ENCODE measurements at regions not wholly inside any gene's neighbourhood (a gene's known extent, or its start where the extent isn't known, plus 50 kb on each side); places are given as distances from the start of the nearest gene placed in this dataset.

DNA sequence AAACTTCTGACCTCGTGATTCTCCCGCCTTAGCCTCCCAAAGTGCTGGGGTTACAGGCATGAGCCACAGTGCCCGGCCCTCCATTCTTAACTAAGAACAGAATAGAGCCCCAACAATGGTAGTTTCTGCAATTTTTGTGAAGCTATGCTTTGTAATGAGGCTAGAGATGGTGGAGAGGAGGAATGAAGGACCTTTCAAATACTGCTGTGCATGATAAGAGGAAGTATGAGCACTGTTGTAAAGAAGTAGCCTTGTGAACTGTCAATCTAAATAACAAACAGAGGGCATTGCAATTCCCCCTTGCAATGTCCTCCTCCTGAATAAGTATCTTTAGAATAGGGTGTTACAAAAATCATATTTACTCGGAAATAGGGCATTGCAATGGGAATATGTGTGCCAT is 70.2 kb downstream of the EVX1 start:
- TF ChIP-seq, protein P1, sequence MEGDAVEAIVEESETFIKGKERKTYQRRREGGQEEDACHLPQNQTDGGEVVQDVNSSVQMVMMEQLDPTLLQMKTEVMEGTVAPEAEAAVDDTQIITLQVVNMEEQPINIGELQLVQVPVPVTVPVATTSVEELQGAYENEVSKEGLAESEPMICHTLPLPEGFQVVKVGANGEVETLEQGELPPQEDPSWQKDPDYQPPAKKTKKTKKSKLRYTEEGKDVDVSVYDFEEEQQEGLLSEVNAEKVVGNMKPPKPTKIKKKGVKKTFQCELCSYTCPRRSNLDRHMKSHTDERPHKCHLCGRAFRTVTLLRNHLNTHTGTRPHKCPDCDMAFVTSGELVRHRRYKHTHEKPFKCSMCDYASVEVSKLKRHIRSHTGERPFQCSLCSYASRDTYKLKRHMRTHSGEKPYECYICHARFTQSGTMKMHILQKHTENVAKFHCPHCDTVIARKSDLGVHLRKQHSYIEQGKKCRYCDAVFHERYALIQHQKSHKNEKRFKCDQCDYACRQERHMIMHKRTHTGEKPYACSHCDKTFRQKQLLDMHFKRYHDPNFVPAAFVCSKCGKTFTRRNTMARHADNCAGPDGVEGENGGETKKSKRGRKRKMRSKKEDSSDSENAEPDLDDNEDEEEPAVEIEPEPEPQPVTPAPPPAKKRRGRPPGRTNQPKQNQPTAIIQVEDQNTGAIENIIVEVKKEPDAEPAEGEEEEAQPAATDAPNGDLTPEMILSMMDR (IDR thresholded peaks at IDR 0.05): no peak
- TF ChIP-seq POLR2A (IDR thresholded peaks at IDR 0.05): no peak
- TF ChIP-seq EP300 (IDR thresholded peaks at IDR 0.05): no peak
- no peak overlapping the region for H3K4me3 ChIP-seq
- 85 to 87% methylated on average over 4 of the region's 4 CpGs for WGBS, 2 donors
- no peaks in the 10 kb centered on the region for H3K27me3 ChIP-seq
- H3K4me1 ChIP-seq: peaks cover 0 to 8% (median 0%) of the 10 kb centered on the region in 4 donors
- no peak for DNase-seq (ENCODE audit: low spot score in 2 of 2)
- peaks cover 0 to under 1% (median 0%) of the 10 kb centered on the region in 4 donors for H3K9me3 ChIP-seq
- no peaks in the 10 kb centered on the region for H3K36me3 ChIP-seq
- H3K27ac ChIP-seq: no peak overlapping the region

DNA sequence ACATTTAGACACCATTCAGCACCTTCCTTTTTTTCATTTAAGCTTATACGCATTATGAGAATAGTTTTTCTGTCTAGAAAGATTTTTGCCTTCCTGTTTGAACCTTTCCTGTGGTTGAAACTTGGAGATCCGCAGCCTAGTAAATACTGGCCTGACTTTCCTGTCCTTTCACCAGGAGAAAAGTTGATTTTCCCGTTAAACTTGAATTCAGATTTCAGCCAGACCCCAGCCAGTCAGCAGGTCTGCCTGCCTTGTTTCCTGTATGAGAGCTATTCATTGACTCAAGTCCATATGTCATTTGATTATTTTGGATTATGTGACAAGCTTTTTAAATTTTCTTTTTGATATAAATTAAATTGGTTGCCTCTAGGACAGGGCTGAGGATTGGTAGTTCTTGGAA is 71.5 kb downstream of the EVX1 start:
- Histone ChIP-seq H3K27ac (no peak overlapping the region), H3K36me3 (no peaks in the 10 kb centered on the region), H3K4me1 (peaks cover 0 to 8% (median 0%) of the 10 kb centered on the region in 4 donors), H3K9me3 (peaks cover 0 to 13% (median 0%) of the 10 kb centered on the region in 4 donors), H3K4me3 (no peak overlapping the region), H3K27me3 (no peaks in the 10 kb centered on the region)
- 52 to 62% methylated on average over 3 of the region's 3 CpGs for WGBS, 2 donors
- TF ChIP-seq, protein P1 (IDR thresholded peaks at IDR 0.05): no peak
- TF ChIP-seq EP300 (IDR thresholded peaks at IDR 0.05) (no peak), POLR2A (IDR thresholded peaks at IDR 0.05) (no peak)
- DNase-seq (ENCODE audit: low spot score in 2 of 2): no peak

DNA sequence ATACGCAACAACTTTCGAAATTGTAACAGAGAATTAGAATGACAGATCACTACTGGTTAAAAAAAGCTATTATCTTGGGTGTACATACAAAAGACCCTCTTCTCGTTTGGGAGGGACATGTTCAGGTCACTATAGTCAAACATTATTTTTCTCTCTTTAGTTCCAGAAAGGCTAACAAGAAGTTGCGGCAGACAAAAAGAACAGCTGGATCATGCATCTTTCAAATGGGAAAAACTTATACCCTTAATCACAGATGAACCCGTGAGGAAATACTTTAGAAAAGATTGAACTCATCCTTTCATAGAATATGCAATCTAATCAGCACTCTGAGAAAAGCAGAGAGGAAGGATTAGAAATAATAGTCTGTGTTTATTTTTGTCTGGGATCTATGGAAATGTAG is 72.5 kb downstream of the EVX1 start:
- H3K4me1 ChIP-seq: peaks cover 0 to 8% (median 0%) of the 10 kb centered on the region in 4 donors
- H3K9me3 ChIP-seq: peaks cover 0 to 18% (median 0%) of the 10 kb centered on the region in 4 donors
- TF ChIP-seq POLR2A (IDR thresholded peaks at IDR 0.05): no peak
- TF ChIP-seq, protein P1 (IDR thresholded peaks at IDR 0.05): no peak
- no peak for TF ChIP-seq EP300 (IDR thresholded peaks at IDR 0.05)
- H3K36me3 ChIP-seq: no peaks in the 10 kb centered on the region
- WGBS, 2 donors: 72 to 75% methylated on average over 5 of the region's 5 CpGs
- H3K27ac ChIP-seq: no peak overlapping the region
- no peaks in the 10 kb centered on the region for H3K27me3 ChIP-seq
- H3K4me3 ChIP-seq: no peak overlapping the region
- no peak for DNase-seq (ENCODE audit: low spot score in 2 of 2)

DNA sequence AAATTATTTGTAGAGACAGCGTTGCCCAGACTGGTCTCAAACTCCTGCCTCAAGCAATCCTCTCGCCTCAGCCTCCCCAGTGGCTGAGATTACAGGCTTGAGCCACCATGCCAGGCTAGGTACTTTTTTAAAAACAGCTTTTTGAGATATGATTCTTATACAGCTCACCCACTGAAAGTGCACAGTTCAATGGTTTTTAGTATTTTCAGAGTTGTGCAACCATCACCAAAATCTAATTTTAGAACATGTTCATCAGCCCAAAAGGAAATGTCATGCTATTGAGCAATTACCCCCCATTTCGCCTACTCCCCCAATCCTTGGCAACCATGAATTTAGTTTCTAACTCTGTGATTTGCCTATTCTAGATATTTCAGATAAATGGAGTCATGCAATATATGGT is 73.7 kb downstream of the EVX1 start:
- Histone ChIP-seq H3K27me3 (no peaks in the 10 kb centered on the region), H3K4me3 (no peak overlapping the region), H3K4me1 (peaks cover 0 to 8% (median 0%) of the 10 kb centered on the region in 4 donors), H3K27ac (no peak overlapping the region), H3K36me3 (no peaks in the 10 kb centered on the region), H3K9me3 (peaks cover 0 to 18% (median 0%) of the 10 kb centered on the region in 4 donors)
- TF ChIP-seq EP300 (IDR thresholded peaks at IDR 0.05): peak in 1 of 2 donors; percentile 50
- no peak for TF ChIP-seq POLR2A (IDR thresholded peaks at IDR 0.05)
- TF ChIP-seq, protein P1 (IDR thresholded peaks at IDR 0.05): no peak
- no peak for DNase-seq (ENCODE audit: low spot score in 2 of 2)
- 68 to 71% methylated on average over 3 of the region's 3 CpGs for WGBS, 2 donors

DNA sequence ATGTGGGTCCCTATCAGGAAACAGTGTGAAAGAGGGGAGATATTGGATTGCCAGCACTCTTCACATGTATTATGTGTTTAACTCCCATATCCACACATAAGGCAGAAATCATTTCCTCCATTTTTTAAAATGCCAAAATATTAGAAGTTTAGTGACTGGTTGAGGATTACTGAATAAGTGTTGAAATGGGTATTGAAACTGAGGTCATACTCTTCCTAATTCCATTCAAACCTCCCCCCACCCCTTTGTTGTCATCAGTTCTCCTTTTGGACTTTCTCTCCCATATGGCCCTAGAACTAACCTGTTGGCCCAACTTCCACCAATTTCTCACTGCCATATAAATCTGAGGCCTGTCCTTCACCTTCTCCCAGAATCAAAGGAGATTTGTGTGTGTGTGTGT is 81.6 kb downstream of the EVX1 start:
- H3K36me3 ChIP-seq: no peaks in the 10 kb centered on the region
- no peak overlapping the region for H3K4me3 ChIP-seq
- H3K4me1 ChIP-seq: no peaks in the 10 kb centered on the region
- no peak overlapping the region for H3K27ac ChIP-seq
- TF ChIP-seq, protein P1 (IDR thresholded peaks at IDR 0.05): no peak
- TF ChIP-seq POLR2A (IDR thresholded peaks at IDR 0.05) (no peak), EP300 (IDR thresholded peaks at IDR 0.05) (no peak)
- peaks cover 0 to 4% (median 0%) of the 10 kb centered on the region in 4 donors for H3K9me3 ChIP-seq
- no peak for DNase-seq (ENCODE audit: low spot score in 2 of 2)
- no peaks in the 10 kb centered on the region for H3K27me3 ChIP-seq
